ENCODE measurements at regions not wholly inside any gene's neighbourhood (a gene's known extent, or its start where the extent isn't known, plus 50 kb on each side); places are given as distances from the start of the nearest gene placed in this dataset.

DNA sequence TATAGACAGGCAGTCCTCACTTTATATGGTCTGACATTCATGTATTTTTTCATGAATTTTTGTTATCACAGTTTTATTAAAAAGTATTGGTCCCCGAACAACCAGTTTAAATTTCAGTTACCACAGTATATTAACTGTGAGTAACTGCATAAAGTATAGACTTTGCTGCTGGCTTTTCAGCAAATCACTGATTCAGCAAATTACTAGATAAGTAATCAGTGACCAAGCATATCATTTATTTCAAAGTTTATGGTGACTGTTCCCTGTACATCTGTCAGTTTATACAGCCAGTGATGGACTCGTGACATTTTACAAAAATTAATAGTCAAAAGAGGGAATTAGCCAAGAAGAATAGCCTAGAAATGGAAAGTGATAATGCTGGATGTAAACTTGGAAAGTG lies 266.7 kb upstream of the CHRM2 start:
- CTCF ChIA-PET: no interaction called here
- Histone ChIP-seq H3K4me2 (ENCODE audit: insufficient read depth, low read length) (no peak overlapping the region), H4K20me1 (replicated peaks; ENCODE audit: control insufficient read depth, extremely low read depth, insufficient read depth, low read length) (no peaks in the 10 kb centered on the region), H3K36me3 (ENCODE audit: control insufficient read depth in 2 of 2, extremely low read depth in 1 of 2, insufficient read depth in 2 of 2, low read length in 2 of 2) (no peaks in the 10 kb centered on the region), H3K79me2 (ENCODE audit: control insufficient read depth, insufficient read depth, low read length) (no peaks in the 10 kb centered on the region), H3K27me3 (ENCODE audit: control insufficient read depth in 2 of 2, insufficient read depth in 2 of 2, low read length in 2 of 2) (no peaks in the 10 kb centered on the region), H3K4me1 (ENCODE audit: control insufficient read depth, extremely low read depth, insufficient read depth, low read length) (no peaks in the 10 kb centered on the region), H3K27ac (ENCODE audit: insufficient read depth, low read depth, low read length) (no peak overlapping the region), H3K9ac (replicated peaks; ENCODE audit: extremely low read depth, insufficient read depth, low read length) (no peak overlapping the region), H3K4me3 (replicated peaks in 1 of 3; ENCODE audit: insufficient read depth in 1 of 3, low read depth in 1 of 3, low read length in 3 of 3) (no peak overlapping the region), H3K9me3 (replicated peaks; ENCODE audit: control insufficient read depth, insufficient read depth, low read length) (no peaks in the 10 kb centered on the region), H2AFZ (ENCODE audit: low read depth, low read length) (no peak overlapping the region), H3K9me1 (replicated peaks; ENCODE audit: control insufficient read depth, extremely low read depth, insufficient read depth, low read length) (no peaks in the 10 kb centered on the region)
- dilution Hi-C loops (cut with MboI; ENCODE audit: extremely low pct_ligation_motif_present, low sequenced_read_pairs) (no loop called here), intact Hi-C loops (cut with micrococcal nuclease) (no loop called here)
- POLR2A ChIA-PET: no interaction called here
- DNase-seq (ENCODE audit: low read depth, low spot score): no peak
- no TSS peak for BruUV-seq (replicated peaks)
- no peak for FAIRE-seq
- TF ChIP-seq MYC (IDR thresholded peaks at IDR 0.05; ENCODE audit: low read depth, low read length) (no peak), JUN (IDR thresholded peaks at IDR 0.05; ENCODE audit: borderline replicate concordance, insufficient read depth, insufficient read length, low read depth) (no peak), POLR2AphosphoS5 (IDR thresholded peaks at IDR 0.05; ENCODE audit: insufficient read depth, low read depth, low read length) (no peak), POLR2A (IDR thresholded peaks at IDR 0.05; ENCODE audit: low read depth, low read length) (no peak), FOS (IDR thresholded peaks at IDR 0.05; ENCODE audit: borderline replicate concordance, insufficient read depth, low read length) (no peak), EZH2 (IDR thresholded peaks at IDR 0.05; ENCODE audit: borderline replicate concordance, low read depth, low read length, severe bottlenecking) (no peak), GATA2 (IDR thresholded peaks at IDR 0.05; ENCODE audit: insufficient read depth, insufficient read length, low read depth, low read length) (no peak)
- TF ChIP-seq, protein P1, sequence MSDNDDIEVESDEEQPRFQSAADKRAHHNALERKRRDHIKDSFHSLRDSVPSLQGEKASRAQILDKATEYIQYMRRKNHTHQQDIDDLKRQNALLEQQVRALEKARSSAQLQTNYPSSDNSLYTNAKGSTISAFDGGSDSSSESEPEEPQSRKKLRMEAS (IDR thresholded peaks at IDR 0.05; ENCODE audit: insufficient read depth, insufficient read length): no peak
- TF ChIP-seq, protein P2, sequence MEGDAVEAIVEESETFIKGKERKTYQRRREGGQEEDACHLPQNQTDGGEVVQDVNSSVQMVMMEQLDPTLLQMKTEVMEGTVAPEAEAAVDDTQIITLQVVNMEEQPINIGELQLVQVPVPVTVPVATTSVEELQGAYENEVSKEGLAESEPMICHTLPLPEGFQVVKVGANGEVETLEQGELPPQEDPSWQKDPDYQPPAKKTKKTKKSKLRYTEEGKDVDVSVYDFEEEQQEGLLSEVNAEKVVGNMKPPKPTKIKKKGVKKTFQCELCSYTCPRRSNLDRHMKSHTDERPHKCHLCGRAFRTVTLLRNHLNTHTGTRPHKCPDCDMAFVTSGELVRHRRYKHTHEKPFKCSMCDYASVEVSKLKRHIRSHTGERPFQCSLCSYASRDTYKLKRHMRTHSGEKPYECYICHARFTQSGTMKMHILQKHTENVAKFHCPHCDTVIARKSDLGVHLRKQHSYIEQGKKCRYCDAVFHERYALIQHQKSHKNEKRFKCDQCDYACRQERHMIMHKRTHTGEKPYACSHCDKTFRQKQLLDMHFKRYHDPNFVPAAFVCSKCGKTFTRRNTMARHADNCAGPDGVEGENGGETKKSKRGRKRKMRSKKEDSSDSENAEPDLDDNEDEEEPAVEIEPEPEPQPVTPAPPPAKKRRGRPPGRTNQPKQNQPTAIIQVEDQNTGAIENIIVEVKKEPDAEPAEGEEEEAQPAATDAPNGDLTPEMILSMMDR (IDR thresholded peaks at IDR 0.05; ENCODE audit: extremely low read depth in 1 of 2, insufficient read depth in 1 of 2, low read depth in 1 of 2, low read length in 2 of 2): no peak

All from endothelial cell of umbilical vein (primary cell).